ENCODE measurements at regions not wholly inside any gene's neighbourhood (a gene's known extent, or its start where the extent isn't known, plus 50 kb on each side); places are given as distances from the start of the nearest gene placed in this dataset.

GRCh38 chr4:71236226-71236625, 102.6 kb upstream of the SLC4A4 start:
- Histone ChIP-seq H3K27ac (no peak overlapping the region), H3K4me3 (ENCODE audit: low read depth, low read length) (no peak overlapping the region), H3K36me3 (replicated peaks) (no peaks in the 10 kb centered on the region), H3K27me3 (replicated peaks) (no peaks in the 10 kb centered on the region)
- no peak for DNase-seq
- TF ChIP-seq CTCF (IDR thresholded peaks at IDR 0.05; ENCODE audit: low read depth, low read length, missing control alignments), result no peak
- in situ Hi-C loops (cut with HindIII; ENCODE audit: low pct_ligation_motif_present, low sequenced_read_pairs), result loop anchor here (25.0 kb wide), 1 partner anchor 99 kb away; no protein-coding TSS in a partner anchor

GRCh38 chr4:71237641-71238040, 101.2 kb upstream of the SLC4A4 start:
- no peak overlapping the region for H3K27ac ChIP-seq
- no peak overlapping the region for H3K4me3 ChIP-seq (ENCODE audit: low read depth, low read length)
- in situ Hi-C loops (cut with HindIII; ENCODE audit: low pct_ligation_motif_present, low sequenced_read_pairs), result loop anchor here (25.0 kb wide), 1 partner anchor 100 kb away; no protein-coding TSS in a partner anchor
- H3K27me3 ChIP-seq (replicated peaks), result no peaks in the 10 kb centered on the region
- no peak for TF ChIP-seq CTCF (IDR thresholded peaks at IDR 0.05; ENCODE audit: low read depth, low read length, missing control alignments)
- no peaks in the 10 kb centered on the region for H3K36me3 ChIP-seq (replicated peaks)
- peak; percentile 29 for DNase-seq

- in situ Hi-C loops (cut with HindIII; ENCODE audit: low pct_ligation_motif_present, low sequenced_read_pairs), result loop anchor here (25.0 kb wide), 1 partner anchor 102 kb away; no protein-coding TSS in a partner anchor
- DNase-seq, result peak; percentile 7
Observed at GRCh38 chr4:71239365-71239764, 99.5 kb upstream of the SLC4A4 start.

GRCh38 chr4:71240094-71240493, 98.7 kb upstream of the SLC4A4 start:
- Histone ChIP-seq H3K36me3 (replicated peaks) (no peaks in the 10 kb centered on the region), H3K27ac (no peak overlapping the region), H3K27me3 (replicated peaks) (no peaks in the 10 kb centered on the region), H3K4me3 (ENCODE audit: low read depth, low read length) (no peak overlapping the region)
- in situ Hi-C loops (cut with HindIII; ENCODE audit: low pct_ligation_motif_present, low sequenced_read_pairs), result loop anchor here (25.0 kb wide), 1 partner anchor 103 kb away; no protein-coding TSS in a partner anchor
- TF ChIP-seq CTCF (IDR thresholded peaks at IDR 0.05; ENCODE audit: low read depth, low read length, missing control alignments), result no peak
- no peak for DNase-seq

More at GRCh38 chr4:71239365-71239764, 99.5 kb upstream of the SLC4A4 start:
- Histone ChIP-seq H3K27me3 (replicated peaks) (no peaks in the 10 kb centered on the region), H3K36me3 (replicated peaks) (no peaks in the 10 kb centered on the region), H3K4me3 (ENCODE audit: low read depth, low read length) (no peak overlapping the region), H3K27ac (no peak overlapping the region)
- TF ChIP-seq CTCF (IDR thresholded peaks at IDR 0.05; ENCODE audit: low read depth, low read length, missing control alignments), result no peak

GRCh38 chr4:71241501-71242288, 97.1 kb upstream of the SLC4A4 start:
- in situ Hi-C loops (cut with HindIII; ENCODE audit: low pct_ligation_motif_present, low sequenced_read_pairs), result loop anchor here (25.0 kb wide), 1 partner anchor 104 kb away; no protein-coding TSS in a partner anchor
- H3K4me3 ChIP-seq (ENCODE audit: low read depth, low read length), result no peak overlapping the region
- no peak for TF ChIP-seq CTCF (IDR thresholded peaks at IDR 0.05; ENCODE audit: low read depth, low read length, missing control alignments)

More at GRCh38 chr4:71241501-71242288, 97.1 kb upstream of the SLC4A4 start:
- no peaks in the 10 kb centered on the region for H3K36me3 ChIP-seq (replicated peaks)
- no peak for DNase-seq
- no peak overlapping the region for H3K27ac ChIP-seq
- no peaks in the 10 kb centered on the region for H3K27me3 ChIP-seq (replicated peaks)
